H1 (cell line): ENCODE measurements at regions not wholly inside any gene's neighbourhood (a gene's known extent, or its start where the extent isn't known, plus 50 kb on each side); places are given as distances from the start of the nearest gene placed in this dataset.

Source experiments
- GABPA ChIP-seq: IDR thresholded peaks from 2 replicates; pipeline ENCODE4 v1.6.1; 2011; ENCODE audit warnings: mild to moderate bottlenecking, low read length, moderate library complexity, borderline replicate concordance; ENCODE audit not compliant: insufficient read depth
- GTF2F1 ChIP-seq: IDR thresholded peaks from 2 replicates; pipeline ENCODE4 v1.6.1; 2012; ENCODE audit warnings: low read depth, low read length, improper control_type of control experiment, borderline replicate concordance
- JUN ChIP-seq: IDR thresholded peaks from 2 replicates; pipeline ENCODE4 v1.6.1; 2011; ENCODE audit warnings: low read depth, mild to moderate bottlenecking, improper control_type of control experiment, low read length
- JUND ChIP-seq: IDR thresholded peaks from 2 replicates; pipeline ENCODE4 v1.6.1; 2011; ENCODE audit warnings: mild to moderate bottlenecking, improper control_type of control experiment, low read length
- RAD21 ChIP-seq, 2 experiments: IDR thresholded peaks in 1 of 2; conservative IDR thresholded peaks in 1 of 2; 2 replicates each; pipeline ENCODE4 v1.6.1; 2011; ENCODE audit warnings: low read depth in 2 of 2, low read length in 2 of 2, improper control_type of control experiment in 1 of 2, inconsistent platforms in 1 of 2, mild to moderate bottlenecking in 1 of 2, moderate library complexity in 1 of 2
- SRF ChIP-seq: IDR thresholded peaks from 2 replicates; pipeline ENCODE4 v1.6.1; 2011; ENCODE audit warnings: mild to moderate bottlenecking, low read depth, low read length, moderate library complexity
- YY1 ChIP-seq: IDR thresholded peaks from 2 replicates; pipeline ENCODE4 v1.6.1; 2011; ENCODE audit warnings: low read depth, mild to moderate bottlenecking, low read length
- TF ChIP-seq, protein P1 (sequence below), 3 experiments: IDR thresholded peaks; 1 replicate in 2 of 3; 2 replicates in 1 of 3; pipeline versions ENCODE4 v1.5.1 to v1.6.1; 2011; ENCODE audit warnings: low read length in 3 of 3, mild to moderate bottlenecking in 3 of 3, inconsistent platforms in 2 of 3, low read depth in 1 of 3, moderate library complexity in 1 of 3; ENCODE audit not compliant: insufficient read depth in 1 of 3; ENCODE audit errors: control extremely low read depth in 1 of 3

DNA sequence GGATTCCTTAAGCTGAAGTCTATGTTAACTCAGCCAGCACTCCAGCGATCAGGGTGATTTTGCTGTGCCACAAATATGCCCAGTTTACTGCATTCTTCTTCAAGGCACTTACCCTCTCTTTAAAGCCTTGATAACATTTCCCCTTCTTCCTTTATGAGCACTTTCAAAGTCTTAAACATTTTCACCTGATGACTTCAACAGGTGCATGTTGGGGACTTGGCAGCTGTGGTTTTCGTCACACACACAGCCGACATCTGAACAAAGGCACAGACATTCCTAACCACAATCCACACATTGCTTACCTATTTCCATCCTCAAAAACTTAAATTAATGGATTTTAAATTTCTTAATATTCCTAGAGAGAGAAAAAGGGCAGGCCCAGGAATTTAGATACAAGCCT lies 331.5 kb downstream of the CRPPA start:
- TF ChIP-seq GABPA = no peak
- TF ChIP-seq JUN = no peak
- TF ChIP-seq, protein P1, sequence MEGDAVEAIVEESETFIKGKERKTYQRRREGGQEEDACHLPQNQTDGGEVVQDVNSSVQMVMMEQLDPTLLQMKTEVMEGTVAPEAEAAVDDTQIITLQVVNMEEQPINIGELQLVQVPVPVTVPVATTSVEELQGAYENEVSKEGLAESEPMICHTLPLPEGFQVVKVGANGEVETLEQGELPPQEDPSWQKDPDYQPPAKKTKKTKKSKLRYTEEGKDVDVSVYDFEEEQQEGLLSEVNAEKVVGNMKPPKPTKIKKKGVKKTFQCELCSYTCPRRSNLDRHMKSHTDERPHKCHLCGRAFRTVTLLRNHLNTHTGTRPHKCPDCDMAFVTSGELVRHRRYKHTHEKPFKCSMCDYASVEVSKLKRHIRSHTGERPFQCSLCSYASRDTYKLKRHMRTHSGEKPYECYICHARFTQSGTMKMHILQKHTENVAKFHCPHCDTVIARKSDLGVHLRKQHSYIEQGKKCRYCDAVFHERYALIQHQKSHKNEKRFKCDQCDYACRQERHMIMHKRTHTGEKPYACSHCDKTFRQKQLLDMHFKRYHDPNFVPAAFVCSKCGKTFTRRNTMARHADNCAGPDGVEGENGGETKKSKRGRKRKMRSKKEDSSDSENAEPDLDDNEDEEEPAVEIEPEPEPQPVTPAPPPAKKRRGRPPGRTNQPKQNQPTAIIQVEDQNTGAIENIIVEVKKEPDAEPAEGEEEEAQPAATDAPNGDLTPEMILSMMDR (IDR thresholded peaks at IDR 0.05; ENCODE audit: control extremely low read depth in 1 of 3, insufficient read depth in 1 of 3, low read depth in 1 of 3, low read length in 3 of 3) = no peak
- TF ChIP-seq RAD21 (IDR thresholded peaks at IDR 0.05 in 1 of 2, conservative IDR thresholded peaks at IDR 0.05 in 1 of 2; ENCODE audit: low read depth in 2 of 2, low read length in 2 of 2) = no peak
- no peak for TF ChIP-seq YY1
- TF ChIP-seq GTF2F1 = no peak
- TF ChIP-seq SRF = no peak
- no peak for TF ChIP-seq JUND
